NCI-H524 treated with DMSO at 0.1 percent for 48 hours (cell line): ENCODE measurements at regions not wholly inside any gene's neighbourhood (a gene's known extent, or its start where the extent isn't known, plus 50 kb on each side); places are given as distances from the start of the nearest gene placed in this dataset.

Source experiments
- DNase-seq: peaks from one replicate; lab custom pipeline; 2025; lab: John Stamatoyannopoulos, UW

DNA sequence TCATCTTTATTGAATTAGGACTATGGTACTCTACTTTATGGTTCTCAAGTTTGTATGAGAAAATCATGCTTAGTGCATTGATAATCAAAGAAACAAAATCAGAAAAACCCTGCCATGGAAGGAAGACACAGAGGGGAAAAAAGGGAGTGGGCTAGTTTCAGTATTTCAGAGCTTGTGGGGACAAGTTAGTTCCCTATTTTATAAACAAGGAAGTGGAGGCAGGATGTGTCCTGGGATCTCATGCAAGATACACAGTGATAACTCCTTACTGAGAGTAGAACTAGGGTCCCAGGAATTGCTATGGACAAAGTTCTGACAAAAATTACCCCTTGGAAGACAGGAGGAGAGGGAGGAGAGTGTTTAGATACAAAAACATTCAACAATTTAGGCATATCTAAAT lies 1277.3 kb downstream of the UQCRFS1 start:
- no peak for DNase-seq

DNA sequence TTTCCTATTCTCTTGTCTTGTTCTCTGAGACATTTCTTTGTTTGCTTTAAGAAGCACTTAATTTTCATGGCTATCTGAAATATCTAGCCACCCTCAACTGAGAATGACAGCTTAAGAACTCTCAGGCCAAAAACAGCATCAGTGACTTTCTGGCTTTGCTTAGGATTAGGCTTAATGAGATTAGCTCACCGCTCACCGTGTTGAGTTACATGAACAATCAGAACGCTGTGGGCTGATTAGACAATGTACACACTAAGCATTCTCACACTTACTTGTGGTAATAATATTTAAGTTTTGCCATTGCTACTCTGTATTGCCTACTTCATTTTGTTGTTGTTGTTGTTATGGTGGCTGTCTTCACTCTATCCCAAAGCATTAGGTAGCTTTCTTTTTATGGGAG lies 1283.6 kb downstream of the UQCRFS1 start:
- no peak for DNase-seq

DNA sequence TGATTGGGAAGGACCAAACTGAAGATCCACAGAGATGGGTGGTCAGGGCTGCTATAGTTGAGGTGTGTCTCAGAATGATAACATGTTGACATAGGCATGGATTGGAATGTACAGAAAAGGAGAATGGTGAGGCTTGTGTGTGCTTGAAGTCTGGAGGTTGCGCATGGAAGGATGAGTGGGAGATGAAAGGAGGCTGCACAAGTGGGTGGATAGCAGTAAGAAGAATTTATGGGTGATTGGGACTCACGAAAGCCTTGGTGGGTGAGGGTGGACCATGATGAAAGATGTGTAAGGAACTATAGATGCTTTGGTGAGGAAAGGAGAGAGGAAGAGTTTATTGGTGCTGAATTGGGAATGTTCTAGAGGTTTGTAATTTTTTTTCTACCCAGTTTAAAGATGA lies 1287.7 kb downstream of the UQCRFS1 start:
- no peak for DNase-seq

GRCh38 chr19:27922970-27923369 lies 1290.0 kb downstream of the UQCRFS1 start:
- DNase-seq = no peak

- no peak for DNase-seq
These were observed 1292.2 kb downstream of the UQCRFS1 start for GRCh38 chr19:27920774-27921173.

DNA sequence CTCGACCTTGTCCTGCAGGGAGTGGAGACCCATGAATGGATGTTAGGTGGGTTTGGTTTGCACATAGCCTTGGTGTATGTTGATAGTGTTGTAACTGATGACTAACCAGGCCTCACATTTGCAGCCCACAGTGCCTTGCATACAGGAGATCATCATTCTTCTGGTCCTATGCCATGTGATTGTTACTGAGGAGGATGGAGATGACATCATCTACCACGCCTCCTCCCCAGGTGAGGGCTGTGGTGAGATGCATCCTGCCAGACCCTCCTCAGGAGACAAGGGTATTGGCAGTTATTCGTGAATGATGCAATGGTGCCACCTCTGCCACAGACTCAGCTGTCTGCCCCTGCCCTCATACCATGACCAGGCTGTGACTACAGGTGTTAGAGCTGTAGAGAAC lies 1294.1 kb downstream of the UQCRFS1 start:
- no peak for DNase-seq

DNA sequence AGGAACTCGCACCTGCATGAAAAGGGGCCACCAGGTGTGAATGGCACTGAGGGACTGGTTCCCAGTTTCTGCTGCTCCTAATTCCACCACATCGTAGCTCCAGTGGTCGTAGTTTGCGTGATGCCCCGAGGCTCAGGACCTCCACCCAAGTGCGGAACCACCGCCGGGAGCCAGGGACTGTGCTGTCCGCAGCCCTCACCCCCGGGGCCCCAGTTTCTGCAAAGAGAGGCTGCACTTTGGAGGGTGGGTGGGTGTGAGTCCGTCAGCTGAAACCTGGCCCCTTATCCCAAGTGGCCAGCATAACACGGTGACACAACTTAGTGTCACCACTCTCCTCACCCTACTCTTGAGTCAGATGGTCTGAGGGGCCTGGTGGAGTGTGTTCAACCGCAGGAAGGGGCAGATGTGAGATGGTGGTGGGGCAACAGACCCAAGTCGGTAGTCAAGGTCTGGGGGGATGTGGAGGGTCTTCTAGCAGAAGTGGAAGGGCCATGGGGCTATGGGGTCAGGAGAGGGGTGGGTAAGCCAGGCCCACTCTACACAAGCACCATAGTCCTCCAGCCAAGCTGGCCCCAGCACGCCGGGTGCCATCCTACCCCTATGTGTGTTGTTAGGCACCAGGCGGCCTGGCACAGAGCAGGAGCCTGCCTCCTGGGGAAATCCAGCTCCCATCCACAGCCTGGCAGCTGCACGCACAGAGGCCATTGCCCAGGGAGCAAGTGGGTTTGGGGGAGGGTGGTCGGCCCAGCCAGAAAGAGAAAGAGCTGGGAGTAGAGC lies 1301.6 kb downstream of the UQCRFS1 start:
- DNase-seq = no peak

DNA sequence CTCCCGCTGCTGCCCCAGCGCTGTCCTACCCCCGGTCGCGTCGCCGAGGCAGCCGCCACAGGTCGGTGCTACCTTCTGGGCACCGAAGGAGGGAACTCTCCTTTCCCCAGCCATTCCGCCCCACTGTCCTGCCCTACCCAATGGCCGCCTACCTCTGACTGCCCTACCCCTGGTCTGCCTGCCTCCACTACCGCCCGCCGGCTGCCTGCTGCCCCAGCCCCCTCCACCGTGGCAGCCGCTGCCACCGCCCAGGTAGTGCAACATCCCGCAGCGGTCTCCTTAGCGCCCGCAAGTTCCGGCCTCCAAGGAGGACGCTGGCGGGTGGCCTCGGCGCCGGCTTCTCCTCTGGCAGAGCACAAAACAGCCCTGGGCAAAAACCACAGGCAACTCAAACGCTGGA lies 1303.1 kb downstream of the UQCRFS1 start:
- DNase-seq = no peak

GRCh38 chr19:27909185-27909840 lies 1303.6 kb downstream of the UQCRFS1 start:
- no peak for DNase-seq

- no peak for DNase-seq
These were observed 1306.9 kb downstream of the UQCRFS1 start for GRCh38 chr19:27906081-27906480.

GRCh38 chr19:27905074-27905473 lies 1307.9 kb downstream of the UQCRFS1 start:
- no peak for DNase-seq

DNA sequence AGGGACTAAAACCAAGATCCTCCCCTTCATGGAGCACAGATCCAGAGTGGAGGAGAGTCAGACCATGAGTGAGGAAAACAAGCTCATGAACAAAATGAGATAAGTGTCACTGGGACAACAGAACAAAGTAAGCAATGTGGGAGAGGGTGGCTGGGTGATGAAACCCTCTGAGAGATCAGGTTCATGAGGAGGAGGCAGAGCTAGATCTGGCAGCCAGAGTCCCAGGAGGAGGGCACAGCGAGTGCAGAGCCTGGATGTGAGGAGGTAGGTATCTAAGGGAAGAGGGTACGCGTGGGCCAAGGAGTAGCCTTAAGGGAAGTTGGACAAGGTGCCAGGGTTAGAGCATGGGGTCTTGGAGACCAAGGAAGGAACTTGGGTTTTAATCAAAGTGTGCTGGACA lies 1311.9 kb downstream of the UQCRFS1 start:
- DNase-seq = no peak

DNA sequence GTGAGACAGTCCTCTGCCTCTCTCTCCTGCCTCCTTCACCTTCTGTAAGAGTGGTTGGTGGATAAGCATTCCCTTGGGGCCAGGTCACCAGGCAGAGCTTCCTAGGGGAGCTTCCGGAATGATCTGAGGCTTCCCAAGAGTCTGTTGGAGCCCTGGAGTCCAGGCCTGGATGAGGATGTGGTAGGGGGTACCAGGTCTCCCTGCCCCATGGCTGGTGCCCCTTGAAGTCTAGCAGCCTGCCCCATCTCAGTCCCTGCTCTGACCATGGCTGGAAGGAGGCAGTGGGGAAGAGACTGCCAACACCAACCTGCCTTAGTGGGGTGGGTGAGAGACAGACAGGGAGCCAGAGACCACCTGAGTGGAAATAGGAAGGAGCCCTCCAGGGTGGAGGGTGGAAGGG lies 1316.9 kb downstream of the UQCRFS1 start:
- DNase-seq = no peak

GRCh38 chr19:27894906-27895754 lies 1317.8 kb downstream of the UQCRFS1 start:
- no peak for DNase-seq

- DNase-seq = no peak
These were observed 1320.5 kb downstream of the UQCRFS1 start for GRCh38 chr19:27892500-27892899.

DNA sequence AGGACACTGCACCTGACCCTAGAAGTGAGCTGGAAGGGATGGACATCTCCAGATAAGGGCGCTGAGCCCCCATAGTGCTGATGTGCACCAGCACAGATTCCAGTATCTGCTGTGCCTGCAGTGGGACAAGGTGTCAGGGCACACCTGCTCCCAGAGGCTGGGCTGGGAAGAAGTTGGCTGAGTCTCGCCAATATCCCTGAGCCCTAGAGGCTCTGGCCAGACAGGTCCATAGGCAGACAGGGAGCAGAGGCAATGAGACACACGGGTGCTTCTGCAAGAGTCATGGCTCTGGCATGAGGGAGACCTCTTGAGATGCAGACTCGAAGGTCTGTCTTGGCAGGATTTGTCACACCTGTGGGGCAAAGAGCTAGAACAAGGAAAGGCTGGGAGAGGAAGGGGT lies 1321.5 kb downstream of the UQCRFS1 start:
- no peak for DNase-seq

DNA sequence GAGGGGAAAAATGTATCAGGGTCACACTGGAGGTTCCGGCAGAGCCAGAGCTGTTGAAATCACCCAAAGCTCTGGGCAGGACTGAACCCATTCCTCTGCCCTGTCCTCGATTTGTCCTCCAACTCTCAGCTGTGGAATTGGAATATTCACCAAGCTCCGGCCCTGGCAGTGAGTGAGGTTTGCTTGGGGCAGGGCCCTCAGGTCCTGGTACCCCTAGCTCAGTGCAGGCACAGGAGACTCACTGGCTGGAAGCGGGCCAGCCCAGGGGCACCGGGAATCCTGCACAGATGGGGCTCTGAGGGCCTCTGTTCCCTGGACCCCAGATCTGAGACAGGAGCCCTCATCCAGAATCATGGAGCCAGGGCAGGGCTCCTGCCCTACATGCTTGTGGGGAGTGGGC lies 1322.3 kb downstream of the UQCRFS1 start:
- no peak for DNase-seq

DNA sequence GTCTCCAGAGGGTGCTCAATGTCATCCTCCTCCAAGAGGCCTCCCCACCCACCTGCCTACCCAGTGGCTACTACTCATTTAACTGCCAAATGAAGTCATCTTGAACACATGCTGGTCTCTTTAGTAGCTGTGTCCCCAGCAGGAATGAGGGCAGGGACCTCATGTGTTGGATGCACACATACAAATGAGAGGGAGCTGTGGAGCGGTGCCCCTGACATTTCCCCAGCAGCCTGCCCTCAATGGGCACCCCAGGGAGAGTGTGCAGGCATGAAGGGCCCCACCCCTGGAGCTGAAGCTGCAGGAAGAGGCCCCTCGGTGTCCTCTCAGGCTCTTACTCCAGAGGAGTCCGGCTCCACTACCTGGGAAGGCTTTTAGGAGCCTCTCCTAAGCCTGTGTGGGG lies 1322.7 kb downstream of the UQCRFS1 start:
- no peak for DNase-seq

- no peak for DNase-seq
These were observed 1323.8 kb downstream of the UQCRFS1 start for GRCh38 chr19:27889156-27889555.

DNA sequence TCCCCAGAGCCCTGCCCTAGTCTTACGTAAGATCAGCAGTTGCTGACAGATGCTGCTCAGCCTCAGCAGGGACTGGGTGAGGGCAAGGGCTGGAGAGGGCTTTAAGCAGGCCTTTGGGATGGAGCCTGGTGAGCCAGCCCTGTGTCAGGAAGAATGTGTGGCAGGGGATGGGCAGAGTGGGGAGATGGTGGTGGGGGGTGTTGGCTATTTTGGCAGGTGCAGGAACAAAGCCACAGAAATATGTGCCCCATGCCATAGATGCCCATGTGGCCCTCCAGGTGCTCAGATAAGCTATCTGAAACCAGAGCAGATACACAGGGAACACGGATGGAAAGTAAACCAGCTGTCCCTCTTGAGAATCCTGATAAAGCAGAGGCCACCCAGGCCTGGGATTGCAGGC lies 1325.0 kb downstream of the UQCRFS1 start:
- DNase-seq = no peak

- no peak for DNase-seq
These were observed 1327.6 kb downstream of the UQCRFS1 start for GRCh38 chr19:27885359-27885758.

DNA sequence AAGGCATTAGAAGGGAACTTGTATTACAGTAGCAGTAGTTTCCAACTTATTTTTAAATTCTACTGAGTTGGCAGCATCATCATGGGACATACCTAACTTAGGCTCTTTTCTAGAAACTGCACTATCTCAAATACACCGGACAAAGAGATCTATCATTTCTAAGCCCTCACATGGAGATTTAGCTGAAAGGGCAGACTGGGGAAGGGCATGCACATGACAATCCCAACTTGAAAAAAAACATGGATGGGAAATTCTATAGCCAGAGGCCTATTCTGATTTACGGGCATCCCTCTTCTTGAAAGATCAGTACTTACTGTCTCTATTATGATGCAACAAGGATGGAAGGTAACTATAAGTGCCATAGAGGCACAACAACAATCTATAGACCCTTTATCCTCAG lies 1328.6 kb downstream of the UQCRFS1 start:
- no peak for DNase-seq

DNA sequence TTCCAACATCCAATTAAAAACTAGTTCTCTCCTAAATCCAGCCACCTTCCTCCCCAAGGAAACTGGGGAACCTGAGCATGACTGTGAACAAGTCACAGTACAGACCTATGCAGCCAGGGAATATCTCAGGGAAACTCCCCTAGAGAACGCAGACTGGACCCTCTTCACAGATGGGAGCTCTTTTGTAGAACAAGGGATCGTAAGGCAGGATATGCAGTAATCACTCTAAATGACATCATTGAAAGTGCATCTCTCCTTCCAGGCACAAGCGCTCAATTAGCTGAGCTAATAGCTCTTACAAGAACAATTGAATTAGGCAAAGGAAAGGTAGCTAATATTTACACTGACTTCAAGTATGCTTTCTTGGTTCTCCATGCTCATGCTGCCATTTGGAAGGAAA lies 1331.7 kb downstream of the UQCRFS1 start:
- no peak for DNase-seq
